Hepatocyte (in vitro differentiated cells): ENCODE measurements at regions not wholly inside any gene's neighbourhood (a gene's known extent, or its start where the extent isn't known, plus 50 kb on each side); places are given as distances from the start of the nearest gene placed in this dataset.

Experiments used
- DNase-seq: peaks from one replicate; pipeline ENCODE4 v3.0.0-alpha.2; 2016; ENCODE audit warnings: low spot score
- H2AFZ ChIP-seq: fragments of 200-600 bp; sonication (generic); 2 replicates; pipeline ENCODE4 v1.6.0; 2016; ENCODE audit warnings: antibody characterized with exemption, mild to moderate bottlenecking
- H3K27ac ChIP-seq: fragments of 200-600 bp; sonication (generic); 2 replicates; pipeline ENCODE4 v1.5.1; 2016; ENCODE audit warnings: mild to moderate bottlenecking
- H3K27me3 ChIP-seq: fragments of 200-600 bp; sonication (generic); 2 replicates; pipeline ENCODE4 v1.6.1; 2016
- H3K36me3 ChIP-seq: fragments of 200-600 bp; sonication (generic); replicated peaks from 2 replicates; pipeline ENCODE4 v1.5.1; 2016; ENCODE audit warnings: low read depth; ENCODE audit not compliant: insufficient read depth
- H3K4me1 ChIP-seq: fragments of 200-600 bp; sonication (generic); 2 replicates; pipeline ENCODE4 v1.5.1; 2016; ENCODE audit warnings: mild to moderate bottlenecking, moderate library complexity; ENCODE audit not compliant: insufficient read depth
- H3K4me2 ChIP-seq: fragments of 200-600 bp; sonication (generic); 2 replicates; pipeline ENCODE4 v1.6.0; 2016
- H3K4me3 ChIP-seq: fragments of 200-600 bp; sonication (generic); 2 replicates; pipeline ENCODE4 v1.5.1; 2016; ENCODE audit warnings: mild to moderate bottlenecking
- H3K79me2 ChIP-seq: fragments of 200-600 bp; sonication (generic); 2 replicates; pipeline ENCODE4 v1.6.0; 2017; ENCODE audit warnings: mild to moderate bottlenecking
- H3K9me2 ChIP-seq: fragments of 200-600 bp; sonication (generic); replicated peaks from 2 replicates; pipeline ENCODE4 v1.6.0; 2017; ENCODE audit warnings: mild to moderate bottlenecking; ENCODE audit not compliant: insufficient read depth
- H3K9me3 ChIP-seq: fragments of 200-600 bp; sonication (generic); 2 replicates; pipeline ENCODE4 v1.5.1; 2016; ENCODE audit warnings: low read depth, mild to moderate bottlenecking
- H4K20me1 ChIP-seq: fragments of 200-600 bp; sonication (generic); 2 replicates; pipeline ENCODE4 v1.6.0; 2016; ENCODE audit warnings: mild to moderate bottlenecking; ENCODE audit not compliant: insufficient read depth, poor library complexity, severe bottlenecking
- CTCF ChIP-seq: fragments of 200-600 bp; sonication (generic); IDR thresholded peaks from 2 replicates; pipeline ENCODE4 v1.5.1; 2016; ENCODE audit warnings: antibody characterized with exemption, mild to moderate bottlenecking; ENCODE audit not compliant: poor library complexity
- EZH2 ChIP-seq: fragments of 200-600 bp; sonication (generic); IDR thresholded peaks from 2 replicates; pipeline ENCODE4 v1.6.1; 2016; ENCODE audit warnings: antibody characterized with exemption, mild to moderate bottlenecking, borderline replicate concordance
- EZH2phosphoT487 ChIP-seq: fragments of 200-600 bp; sonication (generic); IDR thresholded peaks from one replicate; pipeline ENCODE4 v1.6.1; 2018; ENCODE audit warnings: antibody characterized with exemption, mild to moderate bottlenecking, low read depth, moderate library complexity; ENCODE audit not compliant: unreplicated experiment, severe bottlenecking
- WGBS: methylation state at CpG from one replicate; pipeline ENCODE4 v1.1.6; 2016; ENCODE audit warnings: low lambda C conversion rate; ENCODE audit errors: missing lambda C conversion rate; 5-methylcytosine and 5-hydroxymethylcytosine counted together

- WGBS: 46% methylated on average over 7 of the region's 7 CpGs
- no peak overlapping the region for H3K4me2 ChIP-seq
- H3K27me3 ChIP-seq: no peaks in the 10 kb centered on the region
- H2AFZ ChIP-seq: no peak overlapping the region
- DNase-seq: no peak
- TF ChIP-seq CTCF (no peak), EZH2phosphoT487 (no peak), EZH2 (no peak)
- no peak overlapping the region for H3K27ac ChIP-seq
- no peaks in the 10 kb centered on the region for H3K4me1 ChIP-seq
- no peaks in the 10 kb centered on the region for H4K20me1 ChIP-seq
- no peaks in the 10 kb centered on the region for H3K79me2 ChIP-seq
- no peaks in the 10 kb centered on the region for H3K36me3 ChIP-seq
- H3K9me3 ChIP-seq: no peaks in the 10 kb centered on the region
- no peak overlapping the region for H3K4me3 ChIP-seq
- H3K9me2 ChIP-seq: no peaks in the 10 kb centered on the region
Measured at GRCh38 chr3:68631850-68632545, 300.3 kb downstream of the TAFA4 start.

- Histone ChIP-seq H3K79me2 (no peaks in the 10 kb centered on the region), H3K4me1 (no peaks in the 10 kb centered on the region), H3K36me3 (no peaks in the 10 kb centered on the region), H3K4me3 (no peak overlapping the region), H3K27me3 (no peaks in the 10 kb centered on the region), H2AFZ (no peak overlapping the region), H3K27ac (no peak overlapping the region), H3K9me2 (no peaks in the 10 kb centered on the region), H4K20me1 (no peaks in the 10 kb centered on the region), H3K9me3 (no peaks in the 10 kb centered on the region), H3K4me2 (no peak overlapping the region)
- TF ChIP-seq CTCF (no peak), EZH2 (no peak), EZH2phosphoT487 (no peak)
- no peak for DNase-seq
- 93% methylated on average over 6 of the region's 6 CpGs for whole genome bisulfite sequencing
Measured at GRCh38 chr3:68620211-68620610, 312.1 kb downstream of the TAFA4 start.

- Histone ChIP-seq H3K9me3 (no peaks in the 10 kb centered on the region), H3K79me2 (no peaks in the 10 kb centered on the region), H3K27me3 (no peaks in the 10 kb centered on the region), H3K4me3 (no peak overlapping the region), H3K27ac (no peak overlapping the region), H3K4me2 (no peak overlapping the region), H3K4me1 (no peaks in the 10 kb centered on the region), H3K36me3 (no peaks in the 10 kb centered on the region), H3K9me2 (no peaks in the 10 kb centered on the region), H2AFZ (no peak overlapping the region), H4K20me1 (no peaks in the 10 kb centered on the region)
- 96% methylated on average over 6 of the region's 6 CpGs for WGBS
- DNase-seq: no peak
- no peak for TF ChIP-seq EZH2
- no peak for TF ChIP-seq CTCF
- TF ChIP-seq EZH2phosphoT487: no peak
Measured at GRCh38 chr3:68614087-68614486, 318.3 kb downstream of the TAFA4 start.

GRCh38 chr3:68571321-68571720, 361.0 kb downstream of the TAFA4 start:
- Histone ChIP-seq H3K36me3 (no peaks in the 10 kb centered on the region), H3K4me3 (no peak overlapping the region), H3K4me2 (no peak overlapping the region), H4K20me1 (no peaks in the 10 kb centered on the region), H3K27me3 (no peaks in the 10 kb centered on the region), H2AFZ (no peak overlapping the region), H3K9me3 (no peaks in the 10 kb centered on the region), H3K27ac (no peak overlapping the region), H3K4me1 (no peaks in the 10 kb centered on the region), H3K79me2 (no peaks in the 10 kb centered on the region), H3K9me2 (no peaks in the 10 kb centered on the region)
- WGBS: 100% methylated on average over 2 of the region's 2 CpGs
- TF ChIP-seq EZH2phosphoT487 (no peak), CTCF (no peak), EZH2 (no peak)
- no peak for DNase-seq
